ENCODE measurements at regions not wholly inside any gene's neighbourhood (a gene's known extent, or its start where the extent isn't known, plus 50 kb on each side); places are given as distances from the start of the nearest gene placed in this dataset.

DNA sequence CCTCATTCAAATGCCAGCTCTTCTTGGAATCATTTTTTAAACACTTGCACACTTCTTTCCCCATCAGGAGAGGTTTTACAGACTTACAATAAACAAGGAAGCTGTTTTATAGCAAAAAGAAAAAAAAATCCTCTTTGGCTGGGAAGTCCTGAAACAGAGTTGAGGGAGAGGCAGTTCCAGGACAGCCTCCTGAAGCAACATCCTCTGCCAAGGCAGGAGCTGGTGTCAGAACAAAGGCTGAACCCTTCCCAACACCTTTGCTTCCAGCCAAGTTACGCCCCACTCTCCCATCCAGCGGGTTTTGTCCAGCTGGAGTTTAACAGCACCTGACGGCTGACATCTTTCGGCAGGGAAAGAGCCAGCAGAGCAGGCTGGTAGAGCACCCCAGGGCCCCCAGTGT, 287.8 kb downstream of the RRAGC start:
- no peak overlapping the region for H3K9ac ChIP-seq (ENCODE audit: low read length)
- H4K8ac ChIP-seq (ENCODE audit: low read length): no peak overlapping the region
- WGBS: 86% methylated on average over 4 of the region's 4 CpGs
- no peak overlapping the region for H4K91ac ChIP-seq (ENCODE audit: low read length)
- H2AK5ac ChIP-seq (ENCODE audit: low read length, severe bottlenecking): no peak overlapping the region
- H3K9me3 ChIP-seq (ENCODE audit: control insufficient read depth, low read length): no peaks in the 10 kb centered on the region
- H3K79me1 ChIP-seq (replicated peaks; ENCODE audit: low read length, poor library complexity, severe bottlenecking): no peaks in the 10 kb centered on the region
- H3K14ac ChIP-seq (ENCODE audit: low read length in 2 of 2): no peak overlapping the region
- no peak overlapping the region for H2BK120ac ChIP-seq (ENCODE audit: low read depth, low read length)
- no peak overlapping the region for H3K27ac ChIP-seq (ENCODE audit: low read length, poor library complexity, severe bottlenecking)
- no peaks in the 10 kb centered on the region for H3K36me3 ChIP-seq (ENCODE audit: control insufficient read depth in 1 of 2, insufficient read depth in 2 of 2, low read depth in 1 of 2, low read length in 2 of 2)
- H3K4me2 ChIP-seq (ENCODE audit: low read length, poor library complexity, severe bottlenecking): no peak overlapping the region
- H2AFZ ChIP-seq (ENCODE audit: low read depth, low read length): no peak overlapping the region
- peaks cover 4 to 68% of the 10 kb centered on the region in 2 experiments for H3K27me3 ChIP-seq (ENCODE audit: control insufficient read depth in 1 of 2, insufficient read depth in 1 of 2, low read length in 2 of 2)
- no peak overlapping the region for H3K4ac ChIP-seq (ENCODE audit: low read depth in 1 of 2, low read length in 2 of 2)
- H2BK15ac ChIP-seq (ENCODE audit: low read depth, poor library complexity, severe bottlenecking): no peak overlapping the region
- no peak overlapping the region for H2BK5ac ChIP-seq (ENCODE audit: low read depth, low read length, poor library complexity, severe bottlenecking)
- no peak overlapping the region for H2BK12ac ChIP-seq (ENCODE audit: low read length in 2 of 2)
- H3K4me3 ChIP-seq (ENCODE audit: insufficient read depth in 1 of 2, low read depth in 1 of 2, low read length in 2 of 2): no peak overlapping the region
- H3K23ac ChIP-seq (ENCODE audit: low read length in 2 of 2): no peak overlapping the region
- H3K18ac ChIP-seq (ENCODE audit: low read depth in 1 of 2, low read length in 2 of 2): no peak overlapping the region
- no peaks in the 10 kb centered on the region for H3K4me1 ChIP-seq (ENCODE audit: control insufficient read depth, insufficient read depth, low read depth, low read length)
- DNase-seq: no peak

DNA sequence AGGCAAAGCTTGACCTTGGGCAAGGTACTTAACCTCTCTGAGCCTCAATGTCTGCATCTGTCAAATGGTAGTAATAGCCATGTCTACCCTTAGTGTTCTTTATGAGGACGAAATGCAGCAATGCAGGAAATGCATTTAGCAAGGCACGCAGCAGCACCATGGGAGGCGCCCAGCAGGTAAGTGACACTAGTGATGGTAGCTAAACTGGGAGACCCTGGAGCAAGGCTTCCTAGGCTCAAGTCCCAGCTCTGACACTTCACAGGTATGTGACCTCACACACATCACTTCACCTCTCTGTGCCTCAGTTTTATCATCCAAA, 289.0 kb downstream of the RRAGC start:
- WGBS: 82% methylated on average over 3 of the region's 3 CpGs
- H2BK12ac ChIP-seq (ENCODE audit: low read length in 2 of 2): no peak overlapping the region

DNA sequence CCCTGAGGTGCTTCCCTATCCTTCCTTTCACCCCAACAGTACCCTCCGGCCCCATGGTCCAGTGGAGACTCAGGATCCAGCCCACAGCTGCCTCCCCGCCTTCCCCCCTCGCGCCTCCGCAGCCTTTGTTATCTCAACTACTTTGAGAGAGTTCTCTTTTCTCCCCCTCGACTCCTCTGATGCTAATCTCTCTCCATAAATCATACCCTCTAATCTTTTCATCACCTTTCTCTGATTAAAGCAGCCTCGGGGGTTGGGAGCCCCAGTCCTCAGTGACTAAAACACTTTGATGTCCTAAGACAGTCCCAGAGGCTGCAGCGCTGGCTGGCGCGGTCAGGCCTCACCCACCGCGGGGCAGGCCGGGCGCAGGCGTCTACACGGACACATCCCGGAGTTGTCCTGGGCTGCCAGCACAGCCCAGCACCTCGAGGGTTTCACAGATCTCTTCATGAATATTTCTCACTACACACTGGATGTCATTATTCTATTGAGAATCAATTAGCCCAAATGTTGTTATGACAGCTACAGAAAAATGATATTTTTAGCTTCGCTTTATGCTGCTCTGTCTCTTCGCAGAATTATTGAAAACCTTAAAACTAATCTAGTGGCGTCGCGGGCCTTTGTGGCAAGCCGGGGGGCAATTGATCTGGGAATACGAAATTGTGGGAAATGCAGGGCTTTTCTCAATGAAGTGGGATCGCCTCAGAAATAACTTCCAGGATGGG, 289.5 kb downstream of the RRAGC start:
- H3K4me3 ChIP-seq (ENCODE audit: insufficient read depth in 1 of 2, low read depth in 1 of 2, low read length in 2 of 2): no peak overlapping the region
- H2BK5ac ChIP-seq (ENCODE audit: low read depth, low read length, poor library complexity, severe bottlenecking): no peak overlapping the region
- no peak overlapping the region for H2BK15ac ChIP-seq (ENCODE audit: low read depth, poor library complexity, severe bottlenecking)

More for the DNA sequence above, 289.0 kb downstream of the RRAGC start:
- Histone ChIP-seq H3K27me3 (ENCODE audit: control insufficient read depth in 1 of 2, insufficient read depth in 1 of 2, low read length in 2 of 2) (peaks cover 0 to 65% of the 10 kb centered on the region in 2 experiments), H2AFZ (ENCODE audit: low read depth, low read length) (no peak overlapping the region), H3K27ac (ENCODE audit: low read length, poor library complexity, severe bottlenecking) (no peak overlapping the region), H3K4me1 (ENCODE audit: control insufficient read depth, insufficient read depth, low read depth, low read length) (no peaks in the 10 kb centered on the region), H3K9me3 (ENCODE audit: control insufficient read depth, low read length) (no peaks in the 10 kb centered on the region), H3K4me3 (ENCODE audit: insufficient read depth in 1 of 2, low read depth in 1 of 2, low read length in 2 of 2) (no peak overlapping the region), H2BK15ac (ENCODE audit: low read depth, poor library complexity, severe bottlenecking) (no peak overlapping the region), H3K18ac (ENCODE audit: low read depth in 1 of 2, low read length in 2 of 2) (no peak overlapping the region), H3K23ac (ENCODE audit: low read length in 2 of 2) (no peak overlapping the region), H2BK120ac (ENCODE audit: low read depth, low read length) (no peak overlapping the region), H4K8ac (ENCODE audit: low read length) (no peak overlapping the region), H4K91ac (ENCODE audit: low read length) (no peak overlapping the region), H3K4me2 (ENCODE audit: low read length, poor library complexity, severe bottlenecking) (no peak overlapping the region), H3K4ac (ENCODE audit: low read depth in 1 of 2, low read length in 2 of 2) (no peak overlapping the region), H3K14ac (ENCODE audit: low read length in 2 of 2) (no peak overlapping the region), H3K36me3 (ENCODE audit: control insufficient read depth in 1 of 2, insufficient read depth in 2 of 2, low read depth in 1 of 2, low read length in 2 of 2) (no peaks in the 10 kb centered on the region), H3K79me1 (replicated peaks; ENCODE audit: low read length, poor library complexity, severe bottlenecking) (no peaks in the 10 kb centered on the region), H2BK5ac (ENCODE audit: low read depth, low read length, poor library complexity, severe bottlenecking) (no peak overlapping the region), H2AK5ac (ENCODE audit: low read length, severe bottlenecking) (no peak overlapping the region), H3K9ac (ENCODE audit: low read length) (no peak overlapping the region)
- DNase-seq: no peak

DNA sequence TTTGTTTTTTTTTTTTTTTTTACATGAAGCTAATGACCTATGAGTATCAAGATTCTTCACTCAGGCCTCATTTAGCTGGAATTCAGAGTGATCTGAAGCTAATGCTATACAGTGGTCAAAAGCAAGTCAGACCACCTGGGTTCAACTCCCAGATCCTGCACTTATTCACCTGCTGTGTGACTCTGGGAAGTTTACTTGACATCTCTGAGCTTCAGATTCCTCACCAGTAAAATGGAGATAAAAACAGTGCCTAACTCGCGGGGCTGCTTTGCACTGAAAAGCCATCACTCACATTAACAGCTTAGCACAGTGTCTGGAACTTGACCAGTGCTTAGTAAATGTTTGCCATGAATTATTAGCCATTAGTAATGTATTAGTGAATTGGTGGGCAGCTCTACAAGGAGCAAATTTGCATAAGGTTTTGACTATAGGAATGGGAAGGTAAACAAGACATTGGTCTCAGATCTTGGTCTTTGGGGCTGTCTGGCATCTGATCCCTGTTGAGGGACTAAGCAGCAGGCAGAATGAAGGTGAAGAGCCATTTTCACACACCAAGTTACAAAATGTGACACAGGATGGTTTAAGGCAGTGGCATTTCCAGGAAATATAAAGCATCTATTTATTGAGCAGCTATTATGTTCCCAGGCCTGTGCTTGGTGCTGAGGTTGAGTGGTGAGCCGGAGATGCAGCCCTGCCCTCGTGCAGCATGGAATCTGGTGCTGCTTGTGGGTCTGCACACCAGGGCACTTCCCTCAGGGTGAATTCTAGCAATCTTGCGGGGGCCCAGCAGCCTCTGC, 291.3 kb downstream of the RRAGC start:
- Histone ChIP-seq H3K27ac (ENCODE audit: low read length, poor library complexity, severe bottlenecking) (no peak overlapping the region), H4K91ac (ENCODE audit: low read length) (no peak overlapping the region), H2BK15ac (ENCODE audit: low read depth, poor library complexity, severe bottlenecking) (no peak overlapping the region), H3K27me3 (ENCODE audit: control insufficient read depth in 1 of 2, insufficient read depth in 1 of 2, low read length in 2 of 2) (peaks cover 0 to 59% of the 10 kb centered on the region in 2 experiments), H3K23ac (ENCODE audit: low read length in 2 of 2) (no peak overlapping the region), H3K4ac (ENCODE audit: low read depth in 1 of 2, low read length in 2 of 2) (no peak overlapping the region), H2AK5ac (ENCODE audit: low read length, severe bottlenecking) (no peak overlapping the region), H3K79me1 (replicated peaks; ENCODE audit: low read length, poor library complexity, severe bottlenecking) (no peaks in the 10 kb centered on the region), H3K14ac (ENCODE audit: low read length in 2 of 2) (no peak overlapping the region), H4K8ac (ENCODE audit: low read length) (no peak overlapping the region), H3K4me2 (ENCODE audit: low read length, poor library complexity, severe bottlenecking) (no peak overlapping the region), H2BK12ac (ENCODE audit: low read length in 2 of 2) (no peak overlapping the region), H3K4me1 (ENCODE audit: control insufficient read depth, insufficient read depth, low read depth, low read length) (no peaks in the 10 kb centered on the region), H3K18ac (ENCODE audit: low read depth in 1 of 2, low read length in 2 of 2) (no peak overlapping the region), H3K36me3 (ENCODE audit: control insufficient read depth in 1 of 2, insufficient read depth in 2 of 2, low read depth in 1 of 2, low read length in 2 of 2) (no peaks in the 10 kb centered on the region), H2BK5ac (ENCODE audit: low read depth, low read length, poor library complexity, severe bottlenecking) (no peak overlapping the region), H2BK120ac (ENCODE audit: low read depth, low read length) (no peak overlapping the region), H3K4me3 (ENCODE audit: insufficient read depth in 1 of 2, low read depth in 1 of 2, low read length in 2 of 2) (no peak overlapping the region), H3K9me3 (ENCODE audit: control insufficient read depth, low read length) (no peaks in the 10 kb centered on the region), H2AFZ (ENCODE audit: low read depth, low read length) (no peak overlapping the region), H3K9ac (ENCODE audit: low read length) (no peak overlapping the region)
- no peak for DNase-seq
- 62% methylated on average over 5 of the region's 5 CpGs for WGBS

More for the DNA sequence above, 289.5 kb downstream of the RRAGC start:
- Histone ChIP-seq H3K27me3 (ENCODE audit: control insufficient read depth in 1 of 2, insufficient read depth in 1 of 2, low read length in 2 of 2) (peaks cover 0 to 66% of the 10 kb centered on the region in 2 experiments), H2BK12ac (ENCODE audit: low read length in 2 of 2) (no peak overlapping the region), H3K36me3 (ENCODE audit: control insufficient read depth in 1 of 2, insufficient read depth in 2 of 2, low read depth in 1 of 2, low read length in 2 of 2) (no peaks in the 10 kb centered on the region), H3K9ac (ENCODE audit: low read length) (no peak overlapping the region), H3K4ac (ENCODE audit: low read depth in 1 of 2, low read length in 2 of 2) (no peak overlapping the region), H3K9me3 (ENCODE audit: control insufficient read depth, low read length) (no peaks in the 10 kb centered on the region), H2AFZ (ENCODE audit: low read depth, low read length) (no peak overlapping the region), H4K91ac (ENCODE audit: low read length) (no peak overlapping the region), H2BK120ac (ENCODE audit: low read depth, low read length) (no peak overlapping the region), H3K14ac (ENCODE audit: low read length in 2 of 2) (no peak overlapping the region), H3K18ac (ENCODE audit: low read depth in 1 of 2, low read length in 2 of 2) (no peak overlapping the region), H3K4me2 (ENCODE audit: low read length, poor library complexity, severe bottlenecking) (no peak overlapping the region), H2AK5ac (ENCODE audit: low read length, severe bottlenecking) (no peak overlapping the region), H3K4me1 (ENCODE audit: control insufficient read depth, insufficient read depth, low read depth, low read length) (no peaks in the 10 kb centered on the region), H3K27ac (ENCODE audit: low read length, poor library complexity, severe bottlenecking) (no peak overlapping the region), H3K23ac (ENCODE audit: low read length in 2 of 2) (no peak overlapping the region), H4K8ac (ENCODE audit: low read length) (no peak overlapping the region), H3K79me1 (replicated peaks; ENCODE audit: low read length, poor library complexity, severe bottlenecking) (no peaks in the 10 kb centered on the region)
- WGBS: 73% methylated on average over 23 of the region's 26 CpGs
- no peak for DNase-seq

Measured in mesenchymal stem cell (in vitro differentiated cells and primary cell).